ENCODE measurements at regions not wholly inside any gene's neighbourhood (a gene's known extent, or its start where the extent isn't known, plus 50 kb on each side); places are given as distances from the start of the nearest gene placed in this dataset.

GRCh38 chr13:60646620-60647019 is 249.6 kb downstream of the TDRD3 start:
- ChIA-PET POLR2A (no interaction called here), CTCF (no interaction called here)
- TF ChIP-seq PKNOX1 (IDR thresholded peaks at IDR 0.05) = no peak
- TF ChIP-seq NFRKB (IDR thresholded peaks at IDR 0.05) = no peak
- no peak for TF ChIP-seq BHLHE40 (IDR thresholded peaks at IDR 0.05; ENCODE audit: borderline replicate concordance)
- no peak for TF ChIP-seq HDGF (IDR thresholded peaks at IDR 0.05; ENCODE audit: borderline replicate concordance)
- TF ChIP-seq ELF4 (IDR thresholded peaks at IDR 0.05) = no peak
- no peak for TF ChIP-seq L3MBTL2 (conservative IDR thresholded peaks at IDR 0.05)
- no peak for TF ChIP-seq FOXM1 (IDR thresholded peaks at IDR 0.05; ENCODE audit: borderline replicate concordance)
- TF ChIP-seq TARDBP (IDR thresholded peaks at IDR 0.05) = no peak
- TF ChIP-seq FOXK2 (IDR thresholded peaks at IDR 0.05) = no peak
- no peak for TF ChIP-seq SP1 (IDR thresholded peaks at IDR 0.05)
- TF ChIP-seq FOXA1 (IDR thresholded peaks at IDR 0.05) = no peak
- TF ChIP-seq ZNF384 (IDR thresholded peaks at IDR 0.05) = no peak
- no peak for TF ChIP-seq CTBP1 (IDR thresholded peaks at IDR 0.05; ENCODE audit: borderline replicate concordance)
- TF ChIP-seq ARNT (IDR thresholded peaks at IDR 0.05) = no peak
- TF ChIP-seq LEF1 (IDR thresholded peaks at IDR 0.05; ENCODE audit: borderline replicate concordance) = no peak
- TF ChIP-seq SUZ12 (IDR thresholded peaks at IDR 0.05) = no peak
- DNase-seq (ENCODE audit: extremely low spot score) = no peak

DNA sequence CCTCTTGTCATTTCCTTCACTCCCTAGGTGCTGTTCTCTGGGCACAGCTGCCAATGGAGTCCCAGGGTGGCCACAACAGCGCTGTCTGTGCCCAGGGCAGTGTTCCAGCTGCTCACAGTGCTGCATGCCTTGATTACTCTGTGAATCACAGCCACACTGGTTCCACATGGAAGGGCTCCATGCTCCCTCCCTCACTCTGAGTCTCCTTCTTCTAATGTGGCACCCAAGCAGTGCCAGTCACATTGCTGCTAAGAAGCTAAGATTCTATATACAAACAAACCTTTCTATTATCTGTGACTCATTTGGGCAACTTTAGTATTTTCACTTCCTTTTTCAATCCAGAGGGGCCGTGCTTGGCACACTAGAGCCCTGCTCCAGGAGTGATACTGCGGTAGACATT is 248.7 kb downstream of the TDRD3 start:
- POLR2A ChIA-PET = no interaction called here
- DNase-seq (ENCODE audit: extremely low spot score) = no peak
- no peak for TF ChIP-seq BHLHE40 (IDR thresholded peaks at IDR 0.05; ENCODE audit: borderline replicate concordance)
- TF ChIP-seq SP1 (IDR thresholded peaks at IDR 0.05) = no peak
- TF ChIP-seq SUZ12 (IDR thresholded peaks at IDR 0.05) = no peak
- TF ChIP-seq ARNT (IDR thresholded peaks at IDR 0.05) = no peak
- TF ChIP-seq ELF4 (IDR thresholded peaks at IDR 0.05) = no peak
- no peak for TF ChIP-seq NFRKB (IDR thresholded peaks at IDR 0.05)
- no peak for TF ChIP-seq FOXM1 (IDR thresholded peaks at IDR 0.05; ENCODE audit: borderline replicate concordance)
- TF ChIP-seq TARDBP (IDR thresholded peaks at IDR 0.05) = no peak
- no peak for TF ChIP-seq LEF1 (IDR thresholded peaks at IDR 0.05; ENCODE audit: borderline replicate concordance)
- no peak for TF ChIP-seq PKNOX1 (IDR thresholded peaks at IDR 0.05)
- TF ChIP-seq L3MBTL2 (conservative IDR thresholded peaks at IDR 0.05) = no peak
- TF ChIP-seq CTBP1 (IDR thresholded peaks at IDR 0.05; ENCODE audit: borderline replicate concordance) = no peak
- CTCF ChIA-PET = no interaction called here

GRCh38 chr13:60642552-60642951 is 245.5 kb downstream of the TDRD3 start:
- ChIA-PET CTCF (interaction anchor here (0.6 to 0.8 kb wide), 2 partner anchors 17 to 24 kb away, joined by 3 to 4 read pairs; no protein-coding TSS in a partner anchor), POLR2A (no interaction called here)
- TF ChIP-seq ARNT (IDR thresholded peaks at IDR 0.05) = no peak
- TF ChIP-seq FOXM1 (IDR thresholded peaks at IDR 0.05; ENCODE audit: borderline replicate concordance) = no peak
- TF ChIP-seq LEF1 (IDR thresholded peaks at IDR 0.05; ENCODE audit: borderline replicate concordance) = no peak
- TF ChIP-seq FOXK2 (IDR thresholded peaks at IDR 0.05) = no peak
- TF ChIP-seq TARDBP (IDR thresholded peaks at IDR 0.05) = no peak
- no peak for TF ChIP-seq HDGF (IDR thresholded peaks at IDR 0.05; ENCODE audit: borderline replicate concordance)
- TF ChIP-seq SP1 (IDR thresholded peaks at IDR 0.05) = no peak
- no peak for TF ChIP-seq BHLHE40 (IDR thresholded peaks at IDR 0.05; ENCODE audit: borderline replicate concordance)
- no peak for TF ChIP-seq FOXA1 (IDR thresholded peaks at IDR 0.05)
- DNase-seq (ENCODE audit: extremely low spot score) = no peak

- CTCF ChIA-PET = no interaction called here
- POLR2A ChIA-PET = no interaction called here
- TF ChIP-seq FOXK2 (IDR thresholded peaks at IDR 0.05) (no peak), ELF4 (IDR thresholded peaks at IDR 0.05) (no peak), FOXM1 (IDR thresholded peaks at IDR 0.05; ENCODE audit: borderline replicate concordance) (no peak), TARDBP (IDR thresholded peaks at IDR 0.05) (no peak), FOXA1 (IDR thresholded peaks at IDR 0.05) (no peak), CTBP1 (IDR thresholded peaks at IDR 0.05; ENCODE audit: borderline replicate concordance) (no peak), L3MBTL2 (conservative IDR thresholded peaks at IDR 0.05) (no peak), ARNT (IDR thresholded peaks at IDR 0.05) (no peak), ZNF384 (IDR thresholded peaks at IDR 0.05) (no peak), NFRKB (IDR thresholded peaks at IDR 0.05) (no peak), SP1 (IDR thresholded peaks at IDR 0.05) (no peak), PKNOX1 (IDR thresholded peaks at IDR 0.05) (no peak), BHLHE40 (IDR thresholded peaks at IDR 0.05; ENCODE audit: borderline replicate concordance) (no peak), SUZ12 (IDR thresholded peaks at IDR 0.05) (no peak), HDGF (IDR thresholded peaks at IDR 0.05; ENCODE audit: borderline replicate concordance) (no peak), LEF1 (IDR thresholded peaks at IDR 0.05; ENCODE audit: borderline replicate concordance) (no peak)
- no peak for DNase-seq (ENCODE audit: extremely low spot score)
These were observed 232.1 kb downstream of the TDRD3 start for GRCh38 chr13:60629158-60629557.

DNA sequence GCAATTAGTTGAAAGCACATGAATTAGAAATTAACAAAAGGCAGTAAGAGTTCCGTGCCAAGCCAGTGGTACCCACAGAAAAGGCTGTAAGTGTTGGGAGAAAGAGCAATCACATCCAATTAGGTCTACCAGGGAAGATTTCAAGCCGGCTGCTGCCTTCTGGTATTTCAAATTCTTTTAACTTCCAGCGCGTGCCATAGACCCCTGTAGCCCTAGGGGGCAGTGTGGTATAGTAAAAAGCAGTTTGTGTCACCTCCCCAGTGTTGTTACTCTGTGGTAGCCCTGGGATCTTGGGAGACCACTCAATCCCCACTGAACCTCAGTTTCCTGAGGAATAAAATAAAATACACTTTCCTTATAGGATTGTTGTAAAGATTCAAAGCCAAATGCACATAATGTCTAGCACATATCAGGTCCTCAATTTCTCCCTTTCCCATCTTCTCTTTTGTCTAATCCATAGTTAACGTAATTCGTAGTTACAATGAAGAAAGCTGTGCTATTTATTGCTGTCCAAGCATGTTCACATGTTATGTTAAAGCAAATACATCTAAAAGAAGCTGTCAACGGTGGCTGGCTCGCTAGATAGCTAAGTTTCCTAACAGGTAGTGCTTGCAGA is 230.2 kb downstream of the TDRD3 start:
- CTCF ChIA-PET = no interaction called here
- TF ChIP-seq FOXK2 (IDR thresholded peaks at IDR 0.05) (no peak), NFRKB (IDR thresholded peaks at IDR 0.05) (no peak), BHLHE40 (IDR thresholded peaks at IDR 0.05; ENCODE audit: borderline replicate concordance) (no peak), PKNOX1 (IDR thresholded peaks at IDR 0.05) (no peak), ELF4 (IDR thresholded peaks at IDR 0.05) (no peak), LEF1 (IDR thresholded peaks at IDR 0.05; ENCODE audit: borderline replicate concordance) (no peak), CTBP1 (IDR thresholded peaks at IDR 0.05; ENCODE audit: borderline replicate concordance) (no peak), TARDBP (IDR thresholded peaks at IDR 0.05) (no peak), FOXA1 (IDR thresholded peaks at IDR 0.05) (no peak), FOXM1 (IDR thresholded peaks at IDR 0.05; ENCODE audit: borderline replicate concordance) (no peak)
- DNase-seq (ENCODE audit: extremely low spot score) = peak; percentile 57
- POLR2A ChIA-PET = no interaction called here
